ENCODE measurements at regions not wholly inside any gene's neighbourhood (a gene's known extent, or its start where the extent isn't known, plus 50 kb on each side); places are given as distances from the start of the nearest gene placed in this dataset.

- Mint-ChIP-seq H3K27ac (ENCODE audit: unreplicated experiment) (peak overlapping the region; percentile 83), H3K9me3 (ENCODE audit: low read depth) (peaks cover 13% of the 10 kb centered on the region), H3K27me3 (ENCODE audit: low read depth) (no peaks in the 10 kb centered on the region), H3K36me3 (ENCODE audit: low read depth) (peaks cover 2% of the 10 kb centered on the region), H3K4me3 (ENCODE audit: unreplicated experiment) (no peak overlapping the region), H3K4me1 (ENCODE audit: low read depth) (peaks cover 57% of the 10 kb centered on the region)
- TF ChIP-seq CTCF (IDR thresholded peaks at IDR 0.05) = no peak
- DNase-seq (ENCODE audit: low spot score) = no peak
These were observed 113.8 kb upstream of the TGFBR2 start for GRCh38 chr3:30492322-30493192.

GRCh38 chr3:30493911-30494311, 112.5 kb upstream of the TGFBR2 start:
- DNase-seq (ENCODE audit: low spot score) = no peak

GRCh38 chr3:30495172-30496065, 111.0 kb upstream of the TGFBR2 start:
- Mint-ChIP-seq H3K27me3 (ENCODE audit: low read depth) (no peaks in the 10 kb centered on the region), H3K9me3 (ENCODE audit: low read depth) (no peaks in the 10 kb centered on the region), H3K36me3 (ENCODE audit: low read depth) (no peaks in the 10 kb centered on the region), H3K4me3 (ENCODE audit: unreplicated experiment) (peak overlapping the region; percentile 54), H3K4me1 (ENCODE audit: low read depth) (peaks cover 60% of the 10 kb centered on the region), H3K27ac (ENCODE audit: unreplicated experiment) (peak overlapping the region; percentile 97)
- no peak for DNase-seq (ENCODE audit: low spot score)
- no peak for TF ChIP-seq CTCF (IDR thresholded peaks at IDR 0.05)

More at GRCh38 chr3:30493911-30494311, 112.5 kb upstream of the TGFBR2 start:
- peaks cover 7% of the 10 kb centered on the region for H3K9me3 Mint-ChIP-seq (ENCODE audit: low read depth)
- H3K4me1 Mint-ChIP-seq (ENCODE audit: low read depth) = peaks cover 60% of the 10 kb centered on the region
- no peaks in the 10 kb centered on the region for H3K27me3 Mint-ChIP-seq (ENCODE audit: low read depth)
- no peak overlapping the region for H3K4me3 Mint-ChIP-seq (ENCODE audit: unreplicated experiment)
- TF ChIP-seq CTCF (IDR thresholded peaks at IDR 0.05) = no peak
- H3K27ac Mint-ChIP-seq (ENCODE audit: unreplicated experiment) = peak overlapping the region; percentile 83
- H3K36me3 Mint-ChIP-seq (ENCODE audit: low read depth) = no peaks in the 10 kb centered on the region

GRCh38 chr3:30496066-30496966, 110.1 kb upstream of the TGFBR2 start:
- no peaks in the 10 kb centered on the region for H3K36me3 Mint-ChIP-seq (ENCODE audit: low read depth)
- no peaks in the 10 kb centered on the region for H3K9me3 Mint-ChIP-seq (ENCODE audit: low read depth)
- DNase-seq (ENCODE audit: low spot score) = no peak
- peaks cover 60% of the 10 kb centered on the region for H3K4me1 Mint-ChIP-seq (ENCODE audit: low read depth)
- peak overlapping the region; percentile 54 for H3K4me3 Mint-ChIP-seq (ENCODE audit: unreplicated experiment)
- no peak for TF ChIP-seq CTCF (IDR thresholded peaks at IDR 0.05)
- H3K27ac Mint-ChIP-seq (ENCODE audit: unreplicated experiment) = peak overlapping the region; percentile 97
- H3K27me3 Mint-ChIP-seq (ENCODE audit: low read depth) = no peaks in the 10 kb centered on the region
